ENCODE measurements at regions not wholly inside any gene's neighbourhood (a gene's known extent, or its start where the extent isn't known, plus 50 kb on each side); places are given as distances from the start of the nearest gene placed in this dataset.

DNA sequence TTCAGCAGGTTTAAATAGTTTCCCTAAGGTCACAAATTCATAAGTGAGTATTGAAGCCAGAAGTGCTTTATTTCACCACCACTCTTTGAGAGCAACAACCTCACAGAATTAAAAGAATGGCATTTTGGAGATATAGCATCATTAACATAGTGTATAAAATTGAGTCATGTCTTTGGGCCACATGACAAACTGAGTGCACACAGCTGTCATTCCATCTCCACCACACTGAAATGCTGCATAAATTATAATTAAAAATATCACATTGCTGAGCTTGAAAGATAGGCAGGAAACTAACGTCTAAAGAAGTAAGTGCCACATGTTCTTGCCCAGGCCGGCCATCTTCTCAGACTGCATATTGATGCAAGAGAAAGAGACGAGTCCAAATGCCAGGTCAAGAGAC is 897.9 kb upstream of the CNTNAP5 start:
- ATAC-seq = no peak
- no peak for DNase-seq

DNA sequence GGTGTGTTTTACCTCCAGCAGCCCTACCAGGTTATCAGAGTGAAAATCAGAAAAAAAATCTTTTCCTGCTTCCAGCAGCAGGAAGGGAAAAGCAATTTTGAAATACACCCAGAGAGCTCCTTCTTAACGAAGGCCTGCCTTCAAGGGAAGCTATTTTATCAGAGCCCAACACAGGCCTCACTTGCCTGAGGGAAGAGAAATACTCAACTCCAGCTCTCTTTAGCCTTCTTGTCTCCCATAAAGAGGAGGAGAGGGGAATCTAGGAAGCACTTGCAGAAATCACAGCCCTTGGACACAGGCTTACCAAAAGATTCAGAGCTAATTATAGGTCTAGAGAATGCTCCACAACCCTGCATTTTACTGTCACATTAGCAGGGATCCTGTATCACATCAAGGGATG is 896.1 kb upstream of the CNTNAP5 start:
- DNase-seq = no peak
- ATAC-seq = no peak

DNA sequence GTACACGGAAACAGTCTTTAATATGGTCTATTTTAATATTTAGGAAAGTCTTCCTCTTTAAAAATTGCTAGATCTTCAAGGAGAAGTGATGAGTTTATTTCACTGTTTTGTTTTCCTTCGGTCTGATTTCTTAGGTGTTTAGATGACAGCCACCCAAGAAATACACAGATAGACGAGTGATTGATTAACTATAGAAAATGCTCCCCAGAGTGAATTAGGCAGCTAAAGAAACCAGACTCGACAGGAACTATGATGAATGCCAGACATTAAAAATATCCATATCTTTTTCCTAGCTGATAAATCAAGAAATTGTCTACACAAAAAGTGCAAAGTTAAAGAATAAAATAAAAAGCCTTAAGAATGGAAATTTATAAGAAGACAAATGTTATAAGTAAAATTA is 888.7 kb upstream of the CNTNAP5 start:
- ATAC-seq = no peak
- no peak for DNase-seq

DNA sequence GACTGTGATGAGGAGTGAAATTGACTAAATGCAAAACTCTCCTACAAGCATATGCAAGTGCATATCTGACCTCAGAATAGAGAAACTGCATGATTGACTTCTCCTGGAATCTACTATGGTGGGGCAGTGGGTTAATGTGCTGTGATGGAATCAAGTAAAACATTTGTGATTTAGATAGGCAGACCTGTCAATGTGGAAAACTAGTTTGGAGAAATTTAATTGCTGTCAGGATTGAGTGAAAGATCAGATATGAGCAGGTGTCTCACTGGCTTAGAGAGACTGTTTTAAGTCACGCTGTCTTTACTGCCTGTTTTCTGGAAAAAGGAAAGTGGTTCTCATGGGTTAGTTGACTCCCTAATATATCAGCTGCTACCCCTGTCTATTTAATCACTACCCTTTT is 881.0 kb upstream of the CNTNAP5 start:
- ATAC-seq = no peak
- DNase-seq = no peak

DNA sequence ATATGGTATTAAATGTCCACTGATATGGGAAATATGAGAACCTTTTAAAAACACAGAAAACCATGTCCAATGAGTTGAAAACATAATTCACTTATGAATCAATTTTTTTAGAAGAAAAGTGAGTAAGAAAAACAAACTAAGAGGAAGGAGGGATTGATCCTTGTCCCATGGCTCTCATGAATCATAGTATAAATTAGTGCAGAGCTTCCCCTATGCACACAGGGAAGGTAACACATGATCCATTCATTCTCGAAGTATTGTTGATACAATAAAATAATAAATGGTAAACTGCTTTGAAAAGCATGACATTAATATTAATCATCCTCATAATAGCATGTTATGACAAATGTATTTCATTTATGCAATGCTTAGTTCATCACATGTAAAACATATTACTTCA is 872.0 kb upstream of the CNTNAP5 start:
- DNase-seq = no peak
- no peak for ATAC-seq

DNA sequence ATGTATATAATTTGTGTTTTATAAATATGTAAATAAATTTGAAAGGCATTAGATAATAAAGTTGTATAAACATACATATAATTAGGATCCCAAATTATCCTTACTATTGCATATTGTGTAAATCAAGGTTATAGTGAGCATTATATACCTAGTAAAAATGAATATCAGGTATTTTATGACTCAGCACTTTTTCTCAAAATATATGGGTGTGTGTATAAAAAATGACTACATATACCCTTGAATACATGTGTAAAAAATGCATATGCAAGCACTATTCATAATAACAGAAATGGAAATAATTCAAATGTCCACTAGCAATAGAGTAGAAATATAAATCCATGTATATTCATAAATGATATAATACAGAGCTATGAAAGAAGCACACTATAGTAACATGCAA is 870.9 kb upstream of the CNTNAP5 start:
- ATAC-seq = no peak

DNA sequence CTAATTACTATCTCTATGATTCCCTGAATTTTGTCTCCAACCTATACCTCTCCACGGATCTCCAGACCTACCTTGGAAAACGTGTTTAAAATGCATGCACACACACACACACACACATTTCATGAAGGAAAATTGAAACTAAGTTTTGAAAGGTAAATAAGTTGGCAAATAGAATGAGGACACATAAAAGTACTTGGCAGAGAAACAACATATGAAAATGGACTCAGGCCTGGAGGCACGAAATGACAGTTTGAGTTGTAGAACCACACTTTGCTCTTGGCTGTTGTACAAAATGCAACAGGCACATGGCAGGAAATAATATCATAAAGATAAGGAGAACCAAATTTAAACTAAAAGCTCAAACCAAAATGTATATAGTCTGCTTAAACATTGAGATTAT is 868.1 kb upstream of the CNTNAP5 start:
- no peak for ATAC-seq
- DNase-seq = no peak

More for the DNA sequence above, 870.9 kb upstream of the CNTNAP5 start:
- no peak for DNase-seq

DNA sequence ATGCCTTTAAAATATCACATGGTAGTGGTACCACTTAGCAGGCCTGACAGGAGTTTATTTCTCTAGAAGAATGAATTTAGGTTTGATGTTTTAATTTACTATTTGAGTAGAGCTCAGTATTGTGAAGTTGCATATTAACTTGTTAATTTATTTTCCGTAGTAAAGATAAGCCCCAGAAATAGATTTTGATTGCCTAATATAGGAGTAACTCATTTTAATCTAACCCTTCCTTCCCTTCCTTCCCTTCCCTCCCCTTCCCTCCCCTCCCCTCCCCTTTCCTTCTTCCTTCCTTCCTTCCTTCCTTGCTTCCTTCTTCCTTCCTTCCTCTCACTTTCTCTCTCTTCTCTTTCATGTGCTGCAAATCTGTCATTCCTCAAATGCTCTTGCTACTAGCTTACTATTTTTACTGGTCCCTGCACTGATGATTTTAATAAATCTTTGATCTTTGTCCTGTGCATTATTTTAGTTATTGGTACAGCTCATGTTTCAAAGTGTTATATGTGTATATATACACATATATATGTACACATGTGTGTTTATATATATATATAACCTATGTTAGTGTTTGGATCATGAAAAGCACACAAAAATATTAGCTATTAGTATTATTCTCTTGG is 862.6 kb upstream of the CNTNAP5 start:
- DNase-seq (no peak), ATAC-seq (no peak)

DNA sequence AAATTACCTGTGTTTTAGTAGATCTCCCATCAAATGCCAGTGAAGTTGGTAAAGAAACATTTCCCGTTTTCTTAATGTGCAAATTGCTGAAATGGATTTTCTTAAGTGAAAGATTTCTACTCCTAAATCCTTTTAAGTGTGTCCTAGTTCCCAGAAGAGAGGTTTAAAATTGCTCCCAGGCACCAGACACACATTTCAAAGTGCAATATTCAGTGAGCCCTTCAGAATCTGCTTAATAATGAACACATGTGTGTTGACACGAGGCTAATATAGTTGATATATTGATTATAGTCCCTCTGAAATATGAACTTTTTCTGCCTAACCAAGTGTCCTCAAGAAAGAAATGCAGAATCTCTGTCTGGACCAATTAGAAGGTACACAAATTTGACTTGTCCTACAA is 861.7 kb upstream of the CNTNAP5 start:
- ATAC-seq (no peak), DNase-seq (no peak)

DNA sequence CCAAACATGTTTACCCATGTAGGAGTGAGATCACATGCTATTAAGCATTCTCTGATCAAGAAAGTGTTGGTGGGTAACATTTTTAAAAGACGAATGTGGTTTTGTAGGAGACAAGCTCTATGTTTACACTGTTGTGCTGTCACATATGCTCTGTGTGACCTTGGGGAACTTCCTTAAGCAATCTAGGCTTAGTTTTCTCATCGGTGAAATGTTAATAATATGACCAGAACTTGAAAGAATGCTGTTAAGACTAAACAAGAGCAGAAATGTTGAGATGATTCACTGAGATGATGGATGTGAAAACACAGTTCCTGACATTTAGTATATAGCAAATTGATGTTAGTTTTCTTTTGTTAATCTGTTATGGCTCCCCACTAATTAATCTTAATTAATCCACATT is 860.9 kb upstream of the CNTNAP5 start:
- DNase-seq (no peak), ATAC-seq (no peak)

DNA sequence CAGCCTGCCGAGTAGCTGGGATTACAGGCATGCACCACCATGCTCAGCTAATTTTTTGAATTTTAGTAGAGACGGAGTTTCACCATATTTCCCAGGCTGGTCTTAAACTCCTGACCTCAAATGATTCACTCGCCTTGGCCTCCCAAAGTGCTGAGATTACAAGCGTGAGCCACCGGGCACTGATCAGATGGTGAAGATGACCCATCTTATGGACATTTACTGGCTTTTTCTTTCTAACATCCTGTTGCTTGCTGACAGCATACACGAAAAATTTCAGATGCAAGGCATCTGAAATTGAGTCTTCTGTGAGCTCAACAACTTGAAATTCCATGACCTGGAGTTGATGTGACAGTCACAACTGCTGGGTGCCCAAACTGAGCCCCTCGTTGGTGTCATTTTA is 859.5 kb upstream of the CNTNAP5 start:
- ATAC-seq = no peak
- DNase-seq = no peak

DNA sequence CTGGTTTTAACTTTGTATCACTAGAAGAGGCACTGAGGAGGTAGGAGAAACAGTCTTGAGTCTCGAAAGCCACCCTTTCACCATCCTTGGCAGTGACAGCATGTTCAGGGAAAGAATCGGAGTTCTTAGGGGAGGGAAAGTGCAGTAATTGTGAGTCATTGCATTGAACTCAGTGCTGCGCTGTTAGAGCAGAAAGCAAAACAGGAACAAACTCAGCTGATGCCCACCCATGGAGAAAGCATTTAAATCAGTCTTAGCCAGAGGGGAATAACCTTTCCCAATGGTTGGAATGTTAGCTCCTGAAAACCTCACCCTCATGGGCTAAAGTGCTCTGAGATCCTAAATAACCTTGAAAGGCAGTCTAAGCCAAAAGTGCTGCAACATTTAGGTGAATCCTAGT is 845.6 kb upstream of the CNTNAP5 start:
- ATAC-seq (no peak), DNase-seq (no peak)

DNA sequence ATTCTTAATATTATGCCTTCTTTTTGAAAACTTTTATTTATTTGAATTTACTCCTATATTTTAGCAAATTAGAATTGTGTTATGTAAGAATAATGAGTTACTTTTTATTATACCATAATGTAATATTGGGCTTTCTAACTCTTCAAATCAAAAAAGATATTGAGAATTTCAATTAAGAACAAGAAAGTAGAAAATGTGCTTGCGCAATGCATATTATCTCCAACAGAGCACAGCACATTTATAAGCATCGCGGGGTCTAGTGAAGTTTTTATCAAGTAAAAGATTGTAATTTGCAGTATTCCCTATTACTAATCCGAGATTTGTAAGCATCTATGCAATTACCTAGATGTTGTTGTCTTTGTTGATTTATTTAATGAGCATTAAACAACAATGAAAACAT is 829.1 kb upstream of the CNTNAP5 start:
- no peak for ATAC-seq

DNA sequence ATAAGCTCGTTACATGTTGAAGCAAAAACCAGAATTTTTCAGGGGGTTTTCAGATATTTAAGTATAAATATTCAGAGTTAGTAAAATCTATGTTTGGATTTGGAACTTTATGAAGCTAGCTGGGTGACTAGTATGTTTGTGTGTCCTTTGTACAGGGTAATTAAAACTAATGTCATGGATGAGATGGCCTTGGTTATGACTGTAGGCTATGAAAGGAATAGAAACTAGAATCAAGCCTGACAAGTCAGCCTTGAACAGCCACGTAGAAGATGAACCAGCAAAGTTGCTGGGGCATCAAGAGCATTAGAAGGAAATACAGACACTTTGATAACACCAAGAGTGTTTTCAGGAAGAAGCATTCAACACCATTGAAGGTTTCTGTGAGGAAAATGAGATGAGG is 825.1 kb upstream of the CNTNAP5 start:
- DNase-seq (no peak), ATAC-seq (no peak)

More for the DNA sequence above, 829.1 kb upstream of the CNTNAP5 start:
- DNase-seq = no peak

DNA sequence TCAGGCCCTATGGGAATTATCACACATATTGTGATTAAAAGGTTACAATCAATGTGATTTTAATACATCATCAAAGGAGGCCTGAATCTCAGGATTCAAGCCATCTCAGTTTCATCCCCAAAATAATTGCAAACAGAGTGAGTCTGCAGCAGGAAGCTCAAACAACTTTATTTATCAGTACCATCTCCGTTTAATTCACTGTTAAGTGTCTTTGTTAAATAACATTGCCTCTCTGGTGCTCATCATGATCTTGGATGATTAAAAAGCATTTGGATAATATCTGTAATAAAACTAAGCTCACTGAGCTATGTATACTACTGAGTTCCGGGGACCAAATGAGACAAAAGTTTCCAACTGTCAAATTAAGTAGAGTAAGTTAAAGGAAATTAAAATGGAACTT is 817.8 kb upstream of the CNTNAP5 start:
- no peak for ATAC-seq

DNA sequence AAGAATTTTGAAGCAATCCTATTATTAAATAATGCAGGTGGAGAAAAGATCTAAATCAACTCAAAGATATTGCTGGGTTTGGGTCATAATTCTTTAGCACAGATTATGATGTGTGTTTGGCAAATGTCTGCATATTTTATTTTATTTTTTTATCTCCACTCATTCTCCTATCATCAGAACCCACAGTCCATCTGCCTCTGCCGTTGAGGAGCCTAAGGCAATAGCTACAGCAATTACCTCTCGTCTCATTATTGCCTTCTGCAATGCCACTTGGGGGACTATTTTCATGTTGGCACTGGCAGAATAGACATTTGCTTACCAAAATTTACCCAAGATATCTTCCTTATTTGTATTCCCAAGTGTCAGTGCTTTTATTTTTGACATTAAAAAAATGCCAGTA is 815.9 kb upstream of the CNTNAP5 start:
- DNase-seq = no peak
- no peak for ATAC-seq

More for the DNA sequence above, 817.8 kb upstream of the CNTNAP5 start:
- no peak for DNase-seq

DNA sequence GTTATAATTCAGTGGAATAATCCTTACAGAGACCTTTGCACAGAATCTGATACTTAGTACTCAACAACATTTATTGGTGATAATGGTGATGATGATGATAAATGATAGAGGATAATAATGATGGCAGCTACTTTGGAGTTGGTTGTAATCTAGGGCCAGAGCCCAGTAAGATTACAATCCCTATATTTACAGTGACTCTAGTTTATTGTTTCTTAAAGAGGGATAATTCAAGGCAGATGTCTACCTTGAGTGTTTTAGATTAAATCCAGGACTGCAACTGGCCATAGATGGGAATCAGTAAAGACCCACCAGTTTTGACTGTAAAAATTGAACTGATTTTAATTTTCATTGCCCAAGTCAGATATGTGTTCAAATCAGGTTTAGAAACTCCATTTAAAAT is 813.9 kb upstream of the CNTNAP5 start:
- no peak for DNase-seq
- no peak for ATAC-seq

DNA sequence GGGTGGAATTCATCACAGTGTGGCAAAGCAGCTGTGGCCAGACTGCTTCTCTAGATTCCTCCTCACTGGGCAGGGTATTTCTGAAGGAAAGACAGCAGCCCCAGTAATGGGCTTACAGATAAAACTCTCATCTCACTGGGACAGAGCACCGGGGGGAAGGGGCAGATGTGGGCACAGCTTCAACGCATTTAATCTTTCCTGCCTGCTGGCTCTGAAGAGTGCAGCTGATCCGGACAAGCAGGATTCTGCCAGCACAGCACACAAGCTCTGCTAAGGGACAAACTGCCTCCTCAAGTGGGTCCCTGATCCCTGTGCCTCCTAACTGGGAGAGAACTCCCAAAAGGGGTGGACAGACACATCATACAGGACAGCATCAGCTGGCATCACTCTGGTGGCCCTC is 779.9 kb upstream of the CNTNAP5 start:
- ATAC-seq (no peak), DNase-seq (no peak)

DNA sequence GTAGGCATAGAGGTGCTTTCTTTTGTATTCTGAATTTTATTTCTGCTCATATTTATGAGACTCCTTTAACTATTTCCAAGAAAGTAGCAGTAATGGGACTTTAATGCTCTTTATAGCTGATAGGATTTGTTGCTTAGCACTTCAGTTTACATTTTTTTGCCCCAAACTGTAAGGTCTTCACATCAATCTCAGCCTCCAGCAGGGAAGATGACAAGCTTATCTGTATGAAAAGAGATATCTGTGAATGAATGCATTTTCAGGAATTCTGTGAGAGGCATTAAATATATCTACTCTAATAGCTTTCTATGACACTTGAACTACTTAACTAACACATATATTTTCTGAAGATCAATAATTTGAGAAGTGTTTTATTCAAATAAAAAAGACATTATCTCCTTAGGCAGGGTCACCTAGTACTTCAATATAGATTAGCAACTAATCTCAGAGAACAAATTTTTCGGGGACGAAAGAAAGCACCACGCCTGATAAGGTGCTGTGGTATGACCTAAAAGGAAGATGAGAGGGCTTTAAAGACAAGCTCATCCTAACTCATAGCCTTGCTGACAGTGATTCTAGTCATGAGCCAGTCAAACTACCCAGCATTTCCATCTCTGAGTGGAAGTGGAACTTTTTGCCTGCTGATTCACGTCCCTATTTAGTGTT is 766.1 kb upstream of the CNTNAP5 start:
- DNase-seq (no peak), ATAC-seq (no peak)

DNA sequence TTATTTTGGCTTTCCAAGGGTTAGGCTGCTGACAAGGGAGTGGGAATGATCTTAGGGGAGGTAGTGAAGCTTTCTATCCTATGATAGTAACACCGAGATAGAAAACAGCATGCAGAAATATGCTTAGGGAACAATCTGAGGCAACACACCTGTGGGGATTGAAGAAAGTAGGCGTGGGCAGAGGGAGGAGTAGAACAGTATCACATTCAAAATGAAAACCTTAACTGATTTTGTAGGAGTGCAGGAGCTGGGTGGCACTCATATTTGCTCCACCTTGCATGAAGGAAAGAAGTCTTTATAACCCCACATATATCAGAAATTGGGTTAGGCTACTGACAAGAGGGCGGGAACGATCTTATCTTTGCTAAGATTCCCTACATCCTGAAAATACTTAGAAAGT is 762.2 kb upstream of the CNTNAP5 start:
- ATAC-seq = no peak
- no peak for DNase-seq

DNA sequence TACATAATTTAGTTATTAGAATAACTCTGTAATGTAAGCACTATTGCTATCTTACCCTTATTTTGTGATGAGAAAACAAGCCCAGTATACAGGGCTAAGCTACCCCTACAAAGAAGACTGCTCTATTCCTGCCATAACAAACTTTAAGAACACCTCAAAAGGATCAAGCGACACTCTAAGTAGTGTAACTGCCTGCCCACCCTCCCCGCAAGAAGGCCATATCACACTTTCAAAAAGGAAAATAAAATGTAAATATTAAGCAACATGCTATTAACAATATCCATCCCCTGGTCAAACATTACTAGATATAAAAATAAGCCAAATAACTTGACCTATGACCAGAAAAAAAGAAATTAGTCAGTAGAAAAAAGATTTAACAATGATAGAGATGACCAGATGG is 741.7 kb upstream of the CNTNAP5 start:
- ATAC-seq (no peak), DNase-seq (no peak)

DNA sequence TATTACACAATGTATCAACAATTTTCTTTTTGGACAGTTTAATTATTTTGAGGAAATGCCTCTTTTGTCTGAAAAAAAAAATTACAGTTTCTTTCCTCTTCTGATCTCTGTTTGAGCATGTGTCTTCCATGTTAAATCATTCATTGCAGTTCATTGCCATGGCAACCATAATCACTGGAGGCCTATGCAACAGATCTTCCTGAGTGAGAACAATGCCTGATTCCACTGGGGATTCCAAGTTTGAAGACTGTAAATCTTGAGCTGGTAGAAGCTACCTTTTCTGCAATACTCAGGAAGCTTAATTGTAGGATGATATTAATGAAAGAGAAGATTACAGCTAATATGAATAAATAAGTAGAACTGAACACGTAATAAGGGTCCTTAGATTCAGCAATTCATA is 721.4 kb upstream of the CNTNAP5 start:
- DNase-seq (no peak), ATAC-seq (no peak)

Data from stimulated activated naive CD8-positive, alpha-beta T cell treated with anti-CD3 and anti-CD28 coated beads, Interleukin-15, Interleukin-2, amounts not matched to agents 100 U/mL and 50 U/mL, for 24 hours (primary cell).